H1 (cell line): ENCODE measurements at regions not wholly inside any gene's neighbourhood (a gene's known extent, or its start where the extent isn't known, plus 50 kb on each side); places are given as distances from the start of the nearest gene placed in this dataset.
A peak's percentile ranks its signal among the peaks of the same experiment; 100 is the strongest.

Experiments
- CTCF ChIA-PET: fragments of 300-600 bp; sonication (Branson Sonifier 250); formaldehyde crosslinking; loops from one replicate; lab custom pipeline; 2021; ENCODE audit not compliant: partially characterized antibody; lab: Charles Lee
- POLR2A ChIA-PET: fragments of 300-600 bp; sonication (Branson Sonifier 250); formaldehyde crosslinking; loops from one replicate; lab custom pipeline; 2021; ENCODE audit warnings: inconsistent platforms; ENCODE audit not compliant: partially characterized antibody; lab: Charles Lee
- DNase-seq, 2 experiments: peaks; one replicate each; pipeline versions ENCODE4 v3.0.0 to v3.0.0-alpha.2; 2010 to 2022; ENCODE audit warnings: low spot score in 2 of 2, low read depth in 1 of 2, mixed read lengths in 1 of 2
- FAIRE-seq: peaks from 2 replicates; lab custom pipeline; 2011; peaks lifted over from hg19 to GRCh38; lab: Jason Lieb, UNC
- H2AFZ ChIP-seq: 2 replicates; pipeline ENCODE4 v1.8.1; 2012; ENCODE audit warnings: low read length, inconsistent platforms
- H2AK5ac ChIP-seq: 2 replicates; pipeline ENCODE4 v1.6.1; 2013; ENCODE audit warnings: low read depth, low read length
- H2BK120ac ChIP-seq: replicated peaks from 2 replicates; pipeline ENCODE3; 2013; ENCODE audit warnings: low read depth, low read length, inconsistent platforms
- H2BK12ac ChIP-seq: 2 replicates; pipeline ENCODE4 v1.6.1; 2013; ENCODE audit warnings: low read depth, low read length
- H2BK15ac ChIP-seq: 2 replicates; pipeline ENCODE4 v1.6.1; 2013; ENCODE audit warnings: low read length
- H2BK20ac ChIP-seq: 2 replicates; pipeline ENCODE4 v1.6.1; 2013; ENCODE audit warnings: low read length
- H2BK5ac ChIP-seq: 2 replicates; pipeline ENCODE4 v1.6.1; 2013; ENCODE audit warnings: low read depth, low read length
- H3K14ac ChIP-seq: 2 replicates; pipeline ENCODE4 v1.6.1; 2013; ENCODE audit warnings: inconsistent platforms; ENCODE audit not compliant: insufficient read length
- H3K18ac ChIP-seq: 2 replicates; pipeline ENCODE4 v1.6.1; 2013; ENCODE audit warnings: low read length; ENCODE audit errors: extremely low read depth
- H3K23ac ChIP-seq: 2 replicates; pipeline ENCODE4 v1.6.1; 2013; ENCODE audit warnings: inconsistent platforms; ENCODE audit not compliant: insufficient read length
- H3K23me2 ChIP-seq: 2 replicates; pipeline ENCODE4 v1.6.1; 2013; ENCODE audit warnings: low read depth, low read length
- H3K27ac ChIP-seq: 2 replicates; pipeline ENCODE4 v1.6.1; 2011; ENCODE audit warnings: low read depth, low read length, inconsistent platforms
- H3K27me3 ChIP-seq, 4 experiments: replicated peaks in 1 of 4; 1 replicate in 1 of 4; 2 replicates in 3 of 4; pipeline versions ENCODE4 v1.6.1 to v1.8.1; 2011 to 2013; ENCODE audit warnings: low read length in 3 of 4, mild to moderate bottlenecking in 3 of 4, inconsistent platforms in 2 of 4, mixed read lengths in 2 of 4, moderate library complexity in 1 of 4; ENCODE audit not compliant: control insufficient read depth in 3 of 4, insufficient read depth in 3 of 4; ENCODE audit errors: extremely low read depth in 1 of 4
- H3K36me3 ChIP-seq, 4 experiments: 2 replicates each; pipeline versions ENCODE4 v1.6.1 to v1.8.1; 2011 to 2013; ENCODE audit warnings: mild to moderate bottlenecking in 4 of 4, low read length in 3 of 4, moderate library complexity in 2 of 4, control low read depth in 1 of 4, inconsistent platforms in 1 of 4; ENCODE audit not compliant: insufficient read depth in 4 of 4, control insufficient read depth in 2 of 4
- H3K4ac ChIP-seq: replicated peaks from 2 replicates; pipeline ENCODE3; 2013; ENCODE audit warnings: low read length, low read depth, mixed read lengths, inconsistent platforms; ENCODE audit not compliant: insufficient read length
- H3K4me1 ChIP-seq, 4 experiments: replicated peaks in 1 of 4; 1 replicate in 1 of 4; 2 replicates in 3 of 4; pipeline versions ENCODE4 v1.6.1 to v1.8.1; 2011 to 2013; ENCODE audit warnings: low read length in 3 of 4, inconsistent platforms in 2 of 4, mixed read lengths in 1 of 4; ENCODE audit not compliant: insufficient read depth in 4 of 4, control insufficient read depth in 3 of 4
- H3K4me2 ChIP-seq, 2 experiments: 2 replicates each; pipeline versions ENCODE4 v1.6.1 to v1.8.1; 2011 to 2013; ENCODE audit warnings: low read depth in 2 of 2, low read length in 2 of 2, control low read depth in 1 of 2, inconsistent platforms in 1 of 2, mild to moderate bottlenecking in 1 of 2; ENCODE audit not compliant: insufficient read depth in 1 of 2
- H3K4me3 ChIP-seq, 4 experiments: fragments of 200-600, 300-600 bp in 1 of 4; sonication (generic), shearing (Covaris generic), sonication (Bioruptor Twin) in 1 of 4; 2 replicates each; pipeline versions ENCODE4 v1.5.1 to v1.8.1; 2011 to 2016; ENCODE audit warnings: low read length in 4 of 4, low read depth in 3 of 4, control low read depth in 2 of 4, inconsistent platforms in 2 of 4, mild to moderate bottlenecking in 2 of 4, mixed read lengths in 1 of 4, moderate library complexity in 1 of 4; ENCODE audit not compliant: insufficient read depth in 2 of 4; ENCODE audit errors: extremely low read depth in 1 of 4
- H3K56ac ChIP-seq: replicated peaks from 2 replicates; pipeline ENCODE3; 2013; ENCODE audit warnings: low read depth, mild to moderate bottlenecking, mixed read lengths, low read length, inconsistent platforms; ENCODE audit not compliant: insufficient read length
- H3K79me1 ChIP-seq: 2 replicates; pipeline ENCODE4 v1.6.1; 2013; ENCODE audit warnings: low read depth, low read length, control low read depth
- H3K79me2 ChIP-seq, 2 experiments: 2 replicates each; pipeline versions ENCODE4 v1.6.1 to v1.8.1; 2012 to 2013; ENCODE audit warnings: low read length in 2 of 2, mild to moderate bottlenecking in 2 of 2, inconsistent platforms in 1 of 2; ENCODE audit not compliant: insufficient read depth in 2 of 2, control insufficient read depth in 1 of 2
- H3K9ac ChIP-seq, 4 experiments: replicated peaks in 1 of 4; 1 replicate in 1 of 4; 2 replicates in 3 of 4; pipeline versions ENCODE4 v1.6.1 to v1.8.1; 2011 to 2013; ENCODE audit warnings: low read depth in 3 of 4, low read length in 3 of 4, control low read depth in 2 of 4, mild to moderate bottlenecking in 2 of 4, moderate library complexity in 2 of 4, inconsistent platforms in 1 of 4; ENCODE audit errors: extremely low read depth in 1 of 4
- H3K9me3 ChIP-seq, 2 experiments: 2 replicates each; pipeline versions ENCODE4 v1.6.1 to v1.8.1; 2012 to 2013; ENCODE audit warnings: mild to moderate bottlenecking in 2 of 2, moderate library complexity in 2 of 2, control low read depth in 1 of 2, inconsistent platforms in 1 of 2, low read depth in 1 of 2, low read length in 1 of 2, mixed read lengths in 1 of 2; ENCODE audit not compliant: insufficient read depth in 2 of 2
- H4K20me1 ChIP-seq, 2 experiments: replicated peaks in 1 of 2; 2 replicates each; pipeline versions ENCODE3 to v1.8.1; 2011 to 2013; ENCODE audit warnings: inconsistent platforms in 2 of 2, low read length in 2 of 2, mild to moderate bottlenecking in 1 of 2; ENCODE audit not compliant: insufficient read depth in 2 of 2, control insufficient read depth in 1 of 2
- H4K5ac ChIP-seq: 2 replicates; pipeline ENCODE4 v1.6.1; 2013; ENCODE audit warnings: low read length, low read depth, mixed read lengths, inconsistent platforms; ENCODE audit not compliant: insufficient read length
- H4K8ac ChIP-seq: 2 replicates; pipeline ENCODE4 v1.8.0; 2013; ENCODE audit warnings: mild to moderate bottlenecking, moderate library complexity, low read length, inconsistent platforms; ENCODE audit not compliant: insufficient read depth; ENCODE audit errors: extremely low read depth
- H4K91ac ChIP-seq: replicated peaks from 2 replicates; pipeline ENCODE3; 2013; ENCODE audit warnings: low read length, mixed read lengths, inconsistent platforms; ENCODE audit not compliant: insufficient read length
- BRCA1 ChIP-seq: IDR thresholded peaks from 2 replicates; pipeline ENCODE4 v1.6.1; 2012; ENCODE audit warnings: low read depth, low read length, improper control_type of control experiment
- CTCF ChIP-seq, 3 experiments: IDR thresholded peaks; 1 replicate in 2 of 3; 2 replicates in 1 of 3; pipeline versions ENCODE4 v1.5.1 to v1.6.1; 2011; ENCODE audit warnings: low read length in 3 of 3, mild to moderate bottlenecking in 3 of 3, inconsistent platforms in 2 of 3, low read depth in 1 of 3, moderate library complexity in 1 of 3; ENCODE audit not compliant: insufficient read depth in 1 of 3; ENCODE audit errors: control extremely low read depth in 1 of 3
- HDAC6 ChIP-seq: IDR thresholded peaks from one replicate; pipeline ENCODE4 v1.7.1; 2012; ENCODE audit warnings: low read depth, mild to moderate bottlenecking, inconsistent platforms, low read length, moderate library complexity
- JUN ChIP-seq: IDR thresholded peaks from 2 replicates; pipeline ENCODE4 v1.6.1; 2011; ENCODE audit warnings: low read depth, mild to moderate bottlenecking, improper control_type of control experiment, low read length
- KDM4A ChIP-seq: IDR thresholded peaks from one replicate; pipeline ENCODE4 v1.7.1; 2012; ENCODE audit warnings: low read depth, mild to moderate bottlenecking, moderate library complexity, low read length, inconsistent platforms; ENCODE audit not compliant: severe bottlenecking
- POU5F1 ChIP-seq: IDR thresholded peaks from 2 replicates; pipeline ENCODE4 v1.6.1; 2011; ENCODE audit warnings: low read depth, mild to moderate bottlenecking, low read length, moderate library complexity
- RAD21 ChIP-seq, 2 experiments: IDR thresholded peaks in 1 of 2; conservative IDR thresholded peaks in 1 of 2; 2 replicates each; pipeline ENCODE4 v1.6.1; 2011; ENCODE audit warnings: low read depth in 2 of 2, low read length in 2 of 2, improper control_type of control experiment in 1 of 2, inconsistent platforms in 1 of 2, mild to moderate bottlenecking in 1 of 2, moderate library complexity in 1 of 2
- RBBP5 ChIP-seq: IDR thresholded peaks from 2 replicates; pipeline ENCODE4 v1.7.1; 2012; ENCODE audit warnings: low read depth, mild to moderate bottlenecking, inconsistent platforms, low read length, moderate library complexity, borderline replicate concordance
- RNF2 ChIP-seq: fragments of 200-900, 300-1000 bp; sonication (generic); IDR thresholded peaks from 2 replicates; pipeline ENCODE4 v1.7.1; 2016; ENCODE audit warnings: borderline replicate concordance, low read depth, mild to moderate bottlenecking, antibody characterized with exemption, low read length; ENCODE audit not compliant: poor library complexity, severe bottlenecking; ENCODE audit errors: missing control alignments
- SAP30 ChIP-seq: fragments of 300-600 bp; sonication (generic); IDR thresholded peaks from 2 replicates; pipeline ENCODE4 v1.7.1; 2012; ENCODE audit warnings: low read length, moderate library complexity, mild to moderate bottlenecking, inconsistent platforms; ENCODE audit not compliant: insufficient read depth, insufficient replicate concordance
- WGBS, 2 experiments: shearing (Covaris generic) in 1 of 2; methylation state at CpG; one replicate each; pipeline versions ENCODE4 v1.1.6 to v1.1.7; 2013 to 2015; ENCODE audit warnings: low lambda C conversion rate in 2 of 2, mixed read lengths in 2 of 2, inconsistent platforms in 1 of 2, low coverage in 1 of 2, missing lambda C conversion rate in 1 of 2; ENCODE audit not compliant: insufficient replicate concordance in 2 of 2, insufficient coverage in 1 of 2, insufficient read length in 1 of 2; ENCODE audit errors: extremely low coverage in 1 of 2, missing lambda C conversion rate in 1 of 2; 5-methylcytosine and 5-hydroxymethylcytosine counted together

GRCh38 chr6:140893432-140893831 lies 1239.3 kb upstream of the GJE1 start:
- H2BK20ac ChIP-seq, result no peak overlapping the region
- CTCF ChIA-PET, result no interaction called here
- H4K20me1 ChIP-seq, result no peaks in the 10 kb centered on the region
- no peak overlapping the region for H3K14ac ChIP-seq
- no peak overlapping the region for H3K9ac ChIP-seq
- no peak overlapping the region for H3K4me2 ChIP-seq
- H4K5ac ChIP-seq, result no peak overlapping the region
- H3K23me2 ChIP-seq, result no peaks in the 10 kb centered on the region
- no peak overlapping the region for H2BK12ac ChIP-seq
- TF ChIP-seq KDM4A (no peak), CTCF (IDR thresholded peaks at IDR 0.05; ENCODE audit: control extremely low read depth in 1 of 3, insufficient read depth in 1 of 3, low read depth in 1 of 3, low read length in 3 of 3) (peak in 1 of 3 experiments; percentile 13; a peak in 1 of 4 replicates), POU5F1 (no peak), RNF2 (no peak), HDAC6 (no peak), RBBP5 (no peak), JUN (no peak), SAP30 (no peak), RAD21 (IDR thresholded peaks at IDR 0.05 in 1 of 2, conservative IDR thresholded peaks at IDR 0.05 in 1 of 2; ENCODE audit: low read depth in 2 of 2, low read length in 2 of 2) (peak; percentile 11 to 19; a peak in 1 of 4 replicates), BRCA1 (no peak)
- H2BK15ac ChIP-seq, result no peak overlapping the region
- H3K9me3 ChIP-seq, result peaks cover 3% of the 10 kb centered on the region in 2 experiments; a peak in 3 of 4 replicates
- peaks cover 0 to 3% (median 0%) of the 10 kb centered on the region in 4 experiments; a peak in 1 of 8 replicates for H3K36me3 ChIP-seq
- H3K4ac ChIP-seq, result no peak overlapping the region
- H3K27me3 ChIP-seq, result no peaks in the 10 kb centered on the region
- H2BK120ac ChIP-seq, result no peak overlapping the region
- H3K79me1 ChIP-seq, result no peaks in the 10 kb centered on the region
- no peak overlapping the region for H3K27ac ChIP-seq
- no peak overlapping the region for H2AK5ac ChIP-seq
- H3K4me1 ChIP-seq, result no peaks in the 10 kb centered on the region
- H3K79me2 ChIP-seq, result no peaks in the 10 kb centered on the region
- H4K91ac ChIP-seq, result no peak overlapping the region
- H2BK5ac ChIP-seq, result no peak overlapping the region
- no peak overlapping the region for H3K23ac ChIP-seq
- DNase-seq, result no peak
- H2AFZ ChIP-seq, result 0 out of 2 replicates have a peak overlapping the region, but pooled peaks have one; percentile 39
- no peak for FAIRE-seq
- no peak overlapping the region for H3K18ac ChIP-seq
- POLR2A ChIA-PET, result no interaction called here
- H4K8ac ChIP-seq, result no peak overlapping the region
- H3K56ac ChIP-seq, result no peak overlapping the region
- WGBS, 2 experiments, result 75% methylated on average over 4 of the region's 4 CpGs; no CpG with 5 or more reads in 1 of the 2 experiments
- no peak overlapping the region for H3K4me3 ChIP-seq
